IMR-90 (cell line): ENCODE measurements at regions not wholly inside any gene's neighbourhood (a gene's known extent, or its start where the extent isn't known, plus 50 kb on each side); places are given as distances from the start of the nearest gene placed in this dataset.

Experiments used
- BHLHE40 ChIP-seq: fragments of 150-350 bp; IDR thresholded peaks from 2 replicates; pipeline ENCODE4 v1.6.1; 2016; ENCODE audit warnings: mild to moderate bottlenecking, low read depth, low read length
- CEBPB ChIP-seq: IDR thresholded peaks from 2 replicates; pipeline ENCODE4 v1.6.1; 2012; ENCODE audit warnings: low read depth, low read length, improper control_type of control experiment
- CHD1 ChIP-seq: IDR thresholded peaks from 2 replicates; pipeline ENCODE4 v1.6.1; 2012; ENCODE audit warnings: low read depth, low read length, improper control_type of control experiment
- FOS ChIP-seq: fragments of 150-350 bp; IDR thresholded peaks from 2 replicates; pipeline ENCODE4 v1.6.1; 2016; ENCODE audit warnings: low read depth, low read length
- MAZ ChIP-seq: IDR thresholded peaks from 2 replicates; pipeline ENCODE4 v1.6.1; 2012; ENCODE audit warnings: low read depth, mild to moderate bottlenecking, low read length, improper control_type of control experiment, moderate library complexity, borderline replicate concordance
- MXI1 ChIP-seq: IDR thresholded peaks from 2 replicates; pipeline ENCODE4 v1.6.1; 2012; ENCODE audit warnings: low read depth, mild to moderate bottlenecking, low read length, moderate library complexity, borderline replicate concordance
- NFE2L2 ChIP-seq: fragments of 150-350 bp; IDR thresholded peaks from 2 replicates; pipeline ENCODE4 v1.6.1; 2016; ENCODE audit warnings: low read depth, mild to moderate bottlenecking, low read length
- POLR2A ChIP-seq: IDR thresholded peaks from 2 replicates; pipeline ENCODE4 v1.6.1; 2012; ENCODE audit warnings: mild to moderate bottlenecking, low read depth, low read length
- RAD21 ChIP-seq: IDR thresholded peaks from 2 replicates; pipeline ENCODE4 v1.6.1; 2012; ENCODE audit warnings: low read length, improper control_type of control experiment
- RFX5 ChIP-seq: IDR thresholded peaks from 2 replicates; pipeline ENCODE4 v1.8.0; 2012; ENCODE audit warnings: low read depth, mild to moderate bottlenecking, low read length, moderate library complexity
- SMC3 ChIP-seq: fragments of 150-350 bp; IDR thresholded peaks from 2 replicates; pipeline ENCODE4 v1.6.1; 2016; ENCODE audit warnings: low read depth, mild to moderate bottlenecking, antibody characterized with exemption, low read length, moderate library complexity
- TF ChIP-seq, protein P1 (sequence below): conservative IDR thresholded peaks from 2 replicates; pipeline ENCODE4 v1.5.1; 2012; ENCODE audit warnings: mild to moderate bottlenecking, low read depth, low read length, improper control_type of control experiment
- TF ChIP-seq, protein P2 (sequence below): fragments of 150-350 bp; IDR thresholded peaks from 2 replicates; pipeline ENCODE4 v1.6.1; 2017; ENCODE audit warnings: mild to moderate bottlenecking, antibody characterized with exemption, low read length, low read depth
- TF ChIP-seq, protein P3 (sequence below): fragments of 150-350 bp; IDR thresholded peaks from 2 replicates; pipeline ENCODE4 v1.6.1; 2016; ENCODE audit warnings: low read depth, mild to moderate bottlenecking, low read length, moderate library complexity, borderline replicate concordance

DNA sequence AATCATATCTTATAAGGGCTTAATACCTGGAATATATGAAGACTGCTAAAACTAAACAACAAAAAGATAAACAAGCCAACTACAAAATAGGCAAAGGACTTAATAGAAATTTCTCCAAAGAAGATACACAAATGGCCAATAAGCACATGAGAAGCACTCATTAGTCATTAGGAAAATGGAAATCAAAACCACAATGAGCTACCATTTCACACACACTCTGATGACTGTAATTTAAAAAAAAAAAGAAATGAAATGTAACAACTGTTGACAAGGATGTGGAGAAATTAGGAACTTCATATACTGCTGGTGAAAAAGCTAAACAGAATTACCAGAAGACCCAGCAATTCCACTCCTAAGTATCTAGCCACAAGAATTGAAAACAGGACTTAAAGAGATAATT is 374.2 kb upstream of the ZP4 start:
- TF ChIP-seq POLR2A = no peak
- TF ChIP-seq, protein P1, sequence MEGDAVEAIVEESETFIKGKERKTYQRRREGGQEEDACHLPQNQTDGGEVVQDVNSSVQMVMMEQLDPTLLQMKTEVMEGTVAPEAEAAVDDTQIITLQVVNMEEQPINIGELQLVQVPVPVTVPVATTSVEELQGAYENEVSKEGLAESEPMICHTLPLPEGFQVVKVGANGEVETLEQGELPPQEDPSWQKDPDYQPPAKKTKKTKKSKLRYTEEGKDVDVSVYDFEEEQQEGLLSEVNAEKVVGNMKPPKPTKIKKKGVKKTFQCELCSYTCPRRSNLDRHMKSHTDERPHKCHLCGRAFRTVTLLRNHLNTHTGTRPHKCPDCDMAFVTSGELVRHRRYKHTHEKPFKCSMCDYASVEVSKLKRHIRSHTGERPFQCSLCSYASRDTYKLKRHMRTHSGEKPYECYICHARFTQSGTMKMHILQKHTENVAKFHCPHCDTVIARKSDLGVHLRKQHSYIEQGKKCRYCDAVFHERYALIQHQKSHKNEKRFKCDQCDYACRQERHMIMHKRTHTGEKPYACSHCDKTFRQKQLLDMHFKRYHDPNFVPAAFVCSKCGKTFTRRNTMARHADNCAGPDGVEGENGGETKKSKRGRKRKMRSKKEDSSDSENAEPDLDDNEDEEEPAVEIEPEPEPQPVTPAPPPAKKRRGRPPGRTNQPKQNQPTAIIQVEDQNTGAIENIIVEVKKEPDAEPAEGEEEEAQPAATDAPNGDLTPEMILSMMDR = no peak
- no peak for TF ChIP-seq SMC3
- TF ChIP-seq CHD1 = no peak
- no peak for TF ChIP-seq NFE2L2
- TF ChIP-seq, protein P2, sequence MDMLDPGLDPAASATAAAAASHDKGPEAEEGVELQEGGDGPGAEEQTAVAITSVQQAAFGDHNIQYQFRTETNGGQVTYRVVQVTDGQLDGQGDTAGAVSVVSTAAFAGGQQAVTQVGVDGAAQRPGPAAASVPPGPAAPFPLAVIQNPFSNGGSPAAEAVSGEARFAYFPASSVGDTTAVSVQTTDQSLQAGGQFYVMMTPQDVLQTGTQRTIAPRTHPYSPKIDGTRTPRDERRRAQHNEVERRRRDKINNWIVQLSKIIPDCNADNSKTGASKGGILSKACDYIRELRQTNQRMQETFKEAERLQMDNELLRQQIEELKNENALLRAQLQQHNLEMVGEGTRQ = no peak
- no peak for TF ChIP-seq RAD21
- TF ChIP-seq, protein P3, sequence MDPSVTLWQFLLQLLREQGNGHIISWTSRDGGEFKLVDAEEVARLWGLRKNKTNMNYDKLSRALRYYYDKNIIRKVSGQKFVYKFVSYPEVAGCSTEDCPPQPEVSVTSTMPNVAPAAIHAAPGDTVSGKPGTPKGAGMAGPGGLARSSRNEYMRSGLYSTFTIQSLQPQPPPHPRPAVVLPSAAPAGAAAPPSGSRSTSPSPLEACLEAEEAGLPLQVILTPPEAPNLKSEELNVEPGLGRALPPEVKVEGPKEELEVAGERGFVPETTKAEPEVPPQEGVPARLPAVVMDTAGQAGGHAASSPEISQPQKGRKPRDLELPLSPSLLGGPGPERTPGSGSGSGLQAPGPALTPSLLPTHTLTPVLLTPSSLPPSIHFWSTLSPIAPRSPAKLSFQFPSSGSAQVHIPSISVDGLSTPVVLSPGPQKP = no peak
- no peak for TF ChIP-seq MAZ
- no peak for TF ChIP-seq MXI1
- no peak for TF ChIP-seq RFX5
- TF ChIP-seq BHLHE40 = no peak
- TF ChIP-seq FOS = no peak
- TF ChIP-seq CEBPB = no peak
